ENCODE measurements at regions not wholly inside any gene's neighbourhood (a gene's known extent, or its start where the extent isn't known, plus 50 kb on each side); places are given as distances from the start of the nearest gene placed in this dataset.

DNA sequence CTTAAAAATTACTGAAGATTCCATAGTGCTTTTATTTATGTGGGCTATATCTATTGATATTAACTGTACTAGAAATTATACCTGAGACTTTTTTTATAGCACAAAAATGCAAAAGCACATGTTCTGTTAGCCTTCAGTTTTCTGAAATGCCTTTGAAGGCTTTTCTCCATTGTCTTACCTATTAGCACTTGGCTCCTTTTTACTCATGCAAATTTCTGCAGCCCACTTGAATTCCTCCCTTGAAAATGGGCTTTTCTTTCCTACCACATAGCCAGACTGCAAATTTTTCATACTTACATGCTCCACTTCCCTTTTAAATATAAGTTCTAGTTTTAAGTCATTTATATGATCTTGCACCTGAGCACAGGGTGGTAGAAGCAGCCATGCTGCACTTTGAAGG lies 453.0 kb upstream of the TRIB2 start:
- Histone ChIP-seq H3K36me3 (no peaks in the 10 kb centered on the region), H3K9me3 (no peaks in the 10 kb centered on the region), H3K4me3 (replicated peaks in 1 of 3) (no peak overlapping the region), H3K27me3 (no peaks in the 10 kb centered on the region), H3K4me1 (peaks cover 0 to 4% of the 10 kb centered on the region in 2 donors), H3K27ac (no peak overlapping the region)
- DNase-seq: no peak
- intact Hi-C loops (cut with DNase I): no loop called here
- TF ChIP-seq, protein P1, sequence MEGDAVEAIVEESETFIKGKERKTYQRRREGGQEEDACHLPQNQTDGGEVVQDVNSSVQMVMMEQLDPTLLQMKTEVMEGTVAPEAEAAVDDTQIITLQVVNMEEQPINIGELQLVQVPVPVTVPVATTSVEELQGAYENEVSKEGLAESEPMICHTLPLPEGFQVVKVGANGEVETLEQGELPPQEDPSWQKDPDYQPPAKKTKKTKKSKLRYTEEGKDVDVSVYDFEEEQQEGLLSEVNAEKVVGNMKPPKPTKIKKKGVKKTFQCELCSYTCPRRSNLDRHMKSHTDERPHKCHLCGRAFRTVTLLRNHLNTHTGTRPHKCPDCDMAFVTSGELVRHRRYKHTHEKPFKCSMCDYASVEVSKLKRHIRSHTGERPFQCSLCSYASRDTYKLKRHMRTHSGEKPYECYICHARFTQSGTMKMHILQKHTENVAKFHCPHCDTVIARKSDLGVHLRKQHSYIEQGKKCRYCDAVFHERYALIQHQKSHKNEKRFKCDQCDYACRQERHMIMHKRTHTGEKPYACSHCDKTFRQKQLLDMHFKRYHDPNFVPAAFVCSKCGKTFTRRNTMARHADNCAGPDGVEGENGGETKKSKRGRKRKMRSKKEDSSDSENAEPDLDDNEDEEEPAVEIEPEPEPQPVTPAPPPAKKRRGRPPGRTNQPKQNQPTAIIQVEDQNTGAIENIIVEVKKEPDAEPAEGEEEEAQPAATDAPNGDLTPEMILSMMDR (IDR thresholded peaks at IDR 0.05): no peak
- TF ChIP-seq POLR2A (IDR thresholded peaks at IDR 0.05): no peak

DNA sequence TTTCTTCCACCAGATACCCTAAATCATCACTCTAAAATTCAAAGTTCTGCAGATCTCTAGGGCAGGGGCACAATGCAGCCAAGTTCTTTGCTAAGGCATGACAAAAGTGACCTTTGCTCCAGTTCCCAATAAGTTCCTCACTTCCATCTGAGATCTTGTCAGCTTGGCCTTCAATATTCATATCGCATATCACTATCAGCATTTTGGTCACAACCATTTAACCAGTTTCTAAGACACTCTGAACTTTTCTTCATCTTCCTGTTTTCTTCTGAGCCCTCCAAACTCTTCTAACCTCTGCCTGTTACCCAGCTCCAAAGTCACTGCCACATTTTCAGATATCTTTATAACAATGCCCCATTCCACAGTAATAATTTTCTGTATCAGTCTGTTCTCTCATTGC lies 452.6 kb upstream of the TRIB2 start:
- WGBS, 2 donors: 84% methylated on average over 1 of the region's 1 CpG
- Histone ChIP-seq H3K9me3 (no peaks in the 10 kb centered on the region), H3K27me3 (no peaks in the 10 kb centered on the region), H3K36me3 (no peaks in the 10 kb centered on the region), H3K27ac (no peak overlapping the region), H3K4me3 (replicated peaks in 1 of 3) (no peak overlapping the region), H3K4me1 (peaks cover 0 to 4% of the 10 kb centered on the region in 2 donors)
- no peak for TF ChIP-seq POLR2A (IDR thresholded peaks at IDR 0.05)
- TF ChIP-seq, protein P1 (IDR thresholded peaks at IDR 0.05): no peak
- no peak for DNase-seq
- intact Hi-C loops (cut with DNase I): no loop called here

DNA sequence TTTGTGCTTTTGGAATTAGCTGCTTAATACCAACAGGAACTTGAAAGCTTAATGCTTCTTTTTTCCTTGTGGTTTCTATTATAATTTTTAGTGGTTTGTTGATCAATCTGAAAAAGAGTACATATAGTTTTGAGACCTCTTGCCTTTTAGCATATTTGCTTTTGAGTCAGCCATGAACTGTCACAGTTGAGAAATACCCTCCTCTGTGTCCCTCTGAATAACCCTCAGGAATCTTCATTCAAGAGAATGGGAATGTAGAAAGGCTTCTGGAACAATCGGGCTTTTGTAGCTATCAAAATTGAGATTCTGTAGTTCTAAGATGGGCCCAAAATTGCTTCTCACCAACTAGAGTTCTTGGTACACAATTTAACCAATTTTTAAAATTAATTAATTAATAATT lies 451.1 kb upstream of the TRIB2 start:
- Histone ChIP-seq H3K27me3 (no peaks in the 10 kb centered on the region), H3K9me3 (no peaks in the 10 kb centered on the region), H3K4me1 (peaks cover 0 to 4% of the 10 kb centered on the region in 2 donors), H3K27ac (no peak overlapping the region), H3K4me3 (replicated peaks in 1 of 3) (no peak overlapping the region), H3K36me3 (no peaks in the 10 kb centered on the region)
- no peak for DNase-seq
- TF ChIP-seq, protein P1 (IDR thresholded peaks at IDR 0.05): no peak
- TF ChIP-seq POLR2A (IDR thresholded peaks at IDR 0.05): no peak
- WGBS, 2 donors: 94 to 100% methylated on average over 1 of the region's 1 CpG
- intact Hi-C loops (cut with DNase I): no loop called here

DNA sequence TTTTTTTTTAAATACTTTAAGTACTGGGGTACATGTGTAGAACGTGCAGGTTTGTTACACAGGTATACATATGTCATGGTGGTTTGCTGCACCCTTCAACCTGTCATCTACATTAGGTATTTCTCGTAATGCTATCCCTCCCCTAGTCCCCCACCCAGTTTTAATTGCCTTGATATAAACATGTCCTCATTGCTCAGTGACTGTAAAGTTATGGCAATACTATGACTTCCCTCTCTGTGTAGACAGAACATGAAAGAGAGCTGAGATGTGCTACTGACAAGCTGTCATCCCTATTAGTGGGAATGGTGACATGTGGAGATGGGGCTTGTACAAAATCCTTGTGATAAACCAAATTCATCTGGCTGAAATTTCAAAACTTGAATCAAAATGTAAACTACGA lies 449.7 kb upstream of the TRIB2 start:
- intact Hi-C loops (cut with DNase I): no loop called here
- Histone ChIP-seq H3K36me3 (no peaks in the 10 kb centered on the region), H3K9me3 (no peaks in the 10 kb centered on the region), H3K4me1 (peaks cover 0 to 4% of the 10 kb centered on the region in 2 donors), H3K4me3 (replicated peaks in 1 of 3) (no peak overlapping the region), H3K27me3 (no peaks in the 10 kb centered on the region), H3K27ac (no peak overlapping the region)
- DNase-seq: no peak
- TF ChIP-seq POLR2A (IDR thresholded peaks at IDR 0.05): no peak
- TF ChIP-seq, protein P1 (IDR thresholded peaks at IDR 0.05): no peak
- 95% methylated on average over 3 of the region's 3 CpGs for WGBS, 2 donors

DNA sequence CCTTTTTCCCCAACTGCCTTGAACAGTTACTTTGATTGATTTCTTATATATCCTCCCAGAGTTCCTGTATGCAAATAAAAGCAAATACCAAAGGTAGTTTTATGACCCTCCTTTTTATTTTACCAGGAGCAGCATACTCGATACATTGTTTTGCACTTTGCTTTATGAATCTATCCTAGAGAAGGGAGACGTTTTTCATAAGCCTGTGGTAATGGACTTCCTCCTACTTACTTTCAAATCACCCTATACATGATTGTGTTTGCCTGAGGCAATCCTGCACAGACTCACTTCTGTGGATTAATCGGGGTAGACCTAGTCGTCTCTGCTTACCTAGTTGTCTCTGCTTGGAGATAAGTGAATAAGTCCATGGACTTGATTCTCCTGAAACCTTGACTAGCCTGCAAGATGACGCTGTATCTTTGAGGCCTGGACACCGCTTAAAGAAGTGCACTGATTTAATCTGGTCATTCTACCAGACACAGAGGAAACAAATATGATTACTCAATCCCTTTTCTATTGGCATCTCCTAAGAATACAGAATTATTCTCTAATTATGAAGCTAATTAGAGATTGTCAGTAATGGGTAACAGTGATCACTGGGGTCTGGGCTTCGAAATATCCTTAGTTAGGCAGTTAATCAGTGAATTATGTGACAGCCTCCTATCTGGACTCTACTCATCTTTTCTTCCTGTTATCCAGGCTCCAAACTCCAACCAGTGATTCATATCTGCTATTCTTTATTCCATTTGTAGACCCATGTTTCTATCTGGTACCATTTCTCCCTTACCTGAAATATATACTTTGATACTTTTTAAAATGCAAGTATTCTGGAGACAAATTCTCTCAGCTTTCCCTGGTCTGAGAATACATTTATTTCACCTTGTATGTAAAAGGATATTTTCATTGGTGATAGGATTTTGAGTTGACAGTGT lies 447.4 kb upstream of the TRIB2 start:
- Histone ChIP-seq H3K27ac (no peak overlapping the region), H3K36me3 (no peaks in the 10 kb centered on the region), H3K9me3 (no peaks in the 10 kb centered on the region), H3K4me3 (replicated peaks in 1 of 3) (no peak overlapping the region), H3K27me3 (no peaks in the 10 kb centered on the region), H3K4me1 (no peaks in the 10 kb centered on the region)
- TF ChIP-seq POLR2A (IDR thresholded peaks at IDR 0.05): no peak
- TF ChIP-seq, protein P1 (IDR thresholded peaks at IDR 0.05): no peak
- WGBS, 2 donors: 91 to 95% methylated on average over 7 of the region's 7 CpGs
- intact Hi-C loops (cut with DNase I): no loop called here
- DNase-seq: no peak
